ENCODE measurements at regions not wholly inside any gene's neighbourhood (a gene's known extent, or its start where the extent isn't known, plus 50 kb on each side); places are given as distances from the start of the nearest gene placed in this dataset.

- no peak for TF ChIP-seq CTCF (IDR thresholded peaks at IDR 0.05; ENCODE audit: insufficient read depth, low read length)
- no peak for TF ChIP-seq GABPA (IDR thresholded peaks at IDR 0.05; ENCODE audit: low read depth)
- TF ChIP-seq REST (IDR thresholded peaks at IDR 0.05; ENCODE audit: insufficient replicate concordance, low read depth) = no peak
- no peak for TF ChIP-seq SPI1 (IDR thresholded peaks at IDR 0.05; ENCODE audit: borderline replicate concordance, low read depth)
- no peak for TF ChIP-seq POLR2AphosphoS5 (IDR thresholded peaks at IDR 0.05; ENCODE audit: low read depth)
- Histone ChIP-seq H3K4me3 (replicated peaks; ENCODE audit: insufficient read depth, low read length) (no peak overlapping the region), H3K27me3 (ENCODE audit: insufficient read depth, poor library complexity, severe bottlenecking) (no peaks in the 10 kb centered on the region), H3K27ac (replicated peaks) (no peak overlapping the region)
- DNase-seq (ENCODE audit: low read depth in 1 of 2, low spot score in 1 of 2) = no peak
Observed at GRCh38 chr6:1242021-1242420, 69.9 kb upstream of the FOXQ1 start.

GRCh38 chr6:1240766-1241318, 71.1 kb upstream of the FOXQ1 start:
- H3K27ac ChIP-seq (replicated peaks) = no peak overlapping the region
- no peak for TF ChIP-seq SPI1 (IDR thresholded peaks at IDR 0.05; ENCODE audit: borderline replicate concordance, low read depth)
- no peak for TF ChIP-seq GABPA (IDR thresholded peaks at IDR 0.05; ENCODE audit: low read depth)
- TF ChIP-seq POLR2AphosphoS5 (IDR thresholded peaks at IDR 0.05; ENCODE audit: low read depth) = no peak
- TF ChIP-seq CTCF (IDR thresholded peaks at IDR 0.05; ENCODE audit: insufficient read depth, low read length) = no peak
- TF ChIP-seq REST (IDR thresholded peaks at IDR 0.05; ENCODE audit: insufficient replicate concordance, low read depth) = no peak
- H3K27me3 ChIP-seq (ENCODE audit: insufficient read depth, poor library complexity, severe bottlenecking) = no peaks in the 10 kb centered on the region
- no peak for DNase-seq (ENCODE audit: low read depth in 1 of 2, low spot score in 1 of 2)
- no peak overlapping the region for H3K4me3 ChIP-seq (replicated peaks; ENCODE audit: insufficient read depth, low read length)

- no peak overlapping the region for H3K4me3 ChIP-seq (replicated peaks; ENCODE audit: insufficient read depth, low read length)
- no peak overlapping the region for H3K27ac ChIP-seq (replicated peaks)
- TF ChIP-seq SPI1 (IDR thresholded peaks at IDR 0.05; ENCODE audit: borderline replicate concordance, low read depth) (no peak), POLR2AphosphoS5 (IDR thresholded peaks at IDR 0.05; ENCODE audit: low read depth) (no peak), CTCF (IDR thresholded peaks at IDR 0.05; ENCODE audit: insufficient read depth, low read length) (no peak), REST (IDR thresholded peaks at IDR 0.05; ENCODE audit: insufficient replicate concordance, low read depth) (no peak), GABPA (IDR thresholded peaks at IDR 0.05; ENCODE audit: low read depth) (no peak)
- DNase-seq (ENCODE audit: low read depth in 1 of 2, low spot score in 1 of 2) = no peak
- no peaks in the 10 kb centered on the region for H3K27me3 ChIP-seq (ENCODE audit: insufficient read depth, poor library complexity, severe bottlenecking)
Observed at GRCh38 chr6:1239805-1240204, 72.1 kb upstream of the FOXQ1 start.

Data from HL-60 (cell line).